Retinal pigment epithelial cell (primary cell): ENCODE measurements at regions not wholly inside any gene's neighbourhood (a gene's known extent, or its start where the extent isn't known, plus 50 kb on each side); places are given as distances from the start of the nearest gene placed in this dataset.
"Not testable (repeated sequence)": the region's sequence is repeated elsewhere in the genome, so short reads cannot be mapped to it uniquely, and the experiment has no call there.

ENCODE experiments used
- DNase-seq: peaks from one replicate; pipeline ENCODE4 v3.0.0-alpha.2; 2010; ENCODE audit warnings: low read depth
- H3K4me3 ChIP-seq: 2 replicates; pipeline ENCODE4 v1.5.1; 2011; ENCODE audit warnings: mild to moderate bottlenecking, low read length, control low read depth, moderate library complexity
- CTCF ChIP-seq: conservative IDR thresholded peaks from 2 replicates; pipeline ENCODE4 v1.5.1; 2011; ENCODE audit warnings: low read depth, low read length, control low read depth, inconsistent platforms

GRCh38 chr7:125084196-125084595, 154.6 kb upstream of the POT1 start:
- no peak for TF ChIP-seq CTCF
- no peak for DNase-seq
- no peak overlapping the region for H3K4me3 ChIP-seq

GRCh38 chr7:125074141-125074540, 144.5 kb upstream of the POT1 start:
- H3K4me3 ChIP-seq: no peak overlapping the region
- TF ChIP-seq CTCF: no peak
- DNase-seq: no peak

GRCh38 chr7:125065546-125065945, 135.9 kb upstream of the POT1 start:
- TF ChIP-seq CTCF: no peak
- no peak overlapping the region for H3K4me3 ChIP-seq
- no peak for DNase-seq

GRCh38 chr7:125065001-125065400, 135.4 kb upstream of the POT1 start:
- no peak for DNase-seq
- no peak for TF ChIP-seq CTCF
- no peak overlapping the region for H3K4me3 ChIP-seq

- DNase-seq: peak; percentile 69
- no peak overlapping the region for H3K4me3 ChIP-seq
- TF ChIP-seq CTCF: no peak
These were observed 132.3 kb upstream of the POT1 start for GRCh38 chr7:125061776-125062397.

- H3K4me3 ChIP-seq, DNase-seq: not testable (repeated sequence)
These were observed 131.6 kb upstream of the POT1 start for GRCh38 chr7:125061083-125061745.

- TF ChIP-seq CTCF: peak; percentile 22
- no peak for DNase-seq
- H3K4me3 ChIP-seq: no peak overlapping the region
These were observed 130.3 kb upstream of the POT1 start for GRCh38 chr7:125059861-125060456.
